RWPE2 (cell line): ENCODE measurements at regions not wholly inside any gene's neighbourhood (a gene's known extent, or its start where the extent isn't known, plus 50 kb on each side); places are given as distances from the start of the nearest gene placed in this dataset.

Experiments
- ATAC-seq: fragments of 200-7000 bp; cut with Tn5 transposase; 3 replicates; pipeline ENCODE4 v1.9.1; 2021; ENCODE audit warnings: low read depth
- DNase-seq: peaks from one replicate; pipeline ENCODE4 v3.0.0-alpha.2; 2020; ENCODE audit warnings: low spot score
- H3K27ac ChIP-seq: fragments of 450-650 bp; 2 replicates; pipeline ENCODE4 v1.5.1; 2017; ENCODE audit warnings: mild to moderate bottlenecking; ENCODE audit not compliant: poor library complexity, severe bottlenecking
- H3K27me3 ChIP-seq: fragments of 250-450 bp; sonication (Bioruptor Pico); 2 replicates; pipeline ENCODE4 v1.5.1; 2021; ENCODE audit warnings: mild to moderate bottlenecking, moderate library complexity; ENCODE audit not compliant: insufficient read depth, poor library complexity, severe bottlenecking
- H3K36me3 ChIP-seq: fragments of 250-450 bp; sonication (Bioruptor Pico); 2 replicates; pipeline ENCODE4 v1.5.1; 2020; ENCODE audit warnings: low read depth, mild to moderate bottlenecking, moderate library complexity
- H3K4me1 ChIP-seq: fragments of 250-450 bp; sonication (Bioruptor Pico); 2 replicates; pipeline ENCODE4 v1.5.1; 2021; ENCODE audit warnings: mild to moderate bottlenecking, moderate library complexity; ENCODE audit not compliant: insufficient read depth, poor library complexity, severe bottlenecking
- H3K4me3 ChIP-seq: fragments of 250-450 bp; sonication (Bioruptor Pico); 2 replicates; pipeline ENCODE4 v1.5.1; 2021; ENCODE audit warnings: mild to moderate bottlenecking, moderate library complexity; ENCODE audit not compliant: severe bottlenecking
- H3K9me3 ChIP-seq: fragments of 250-450 bp; sonication (Bioruptor Pico); 2 replicates; pipeline ENCODE4 v1.5.1; 2021; ENCODE audit warnings: mild to moderate bottlenecking, moderate library complexity; ENCODE audit not compliant: severe bottlenecking
- CTCF ChIP-seq: fragments of 450-650 bp; IDR thresholded peaks from one replicate; pipeline ENCODE4 v1.5.1; 2017; ENCODE audit warnings: mild to moderate bottlenecking, moderate library complexity; ENCODE audit not compliant: poor library complexity, severe bottlenecking

- H3K9me3 ChIP-seq = peaks cover 4% of the 10 kb centered on the region
- H3K27ac ChIP-seq = no peak overlapping the region
- H3K4me3 ChIP-seq = no peak overlapping the region
- H3K27me3 ChIP-seq = peaks cover 7% of the 10 kb centered on the region
- no peak for DNase-seq
- ATAC-seq = no peak
- TF ChIP-seq CTCF = no peak
- no peaks in the 10 kb centered on the region for H3K4me1 ChIP-seq
- H3K36me3 ChIP-seq = no peaks in the 10 kb centered on the region
Measured at GRCh38 chr20:37611852-37612251, 82.0 kb upstream of the CTNNBL1 start.

DNA sequence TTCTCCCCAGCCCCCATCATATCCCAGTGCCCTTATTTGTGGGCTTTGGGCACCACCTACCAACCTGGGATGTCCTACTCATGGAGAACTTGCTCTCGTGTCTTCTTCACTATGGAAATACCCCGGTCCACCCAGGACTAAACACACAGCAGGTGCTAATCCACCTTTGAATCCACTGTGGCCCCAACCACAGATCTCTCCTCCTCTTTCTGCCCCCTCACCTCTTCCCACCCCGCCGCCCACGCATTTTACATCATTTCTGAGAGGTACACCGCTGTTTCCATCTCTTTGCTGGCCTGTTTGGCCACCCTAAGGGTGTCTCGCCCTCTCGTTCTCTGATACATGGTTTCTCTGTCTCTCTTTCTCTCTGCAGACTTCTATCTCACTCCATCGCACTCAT lies 82.5 kb upstream of the CTNNBL1 start:
- H3K27me3 ChIP-seq = peaks cover 7% of the 10 kb centered on the region
- H3K4me1 ChIP-seq = no peaks in the 10 kb centered on the region
- no peak for TF ChIP-seq CTCF
- ATAC-seq = no peak
- H3K36me3 ChIP-seq = no peaks in the 10 kb centered on the region
- H3K4me3 ChIP-seq = no peak overlapping the region
- peak; percentile 63 for DNase-seq
- H3K27ac ChIP-seq = no peak overlapping the region
- peaks cover 4% of the 10 kb centered on the region for H3K9me3 ChIP-seq

DNA sequence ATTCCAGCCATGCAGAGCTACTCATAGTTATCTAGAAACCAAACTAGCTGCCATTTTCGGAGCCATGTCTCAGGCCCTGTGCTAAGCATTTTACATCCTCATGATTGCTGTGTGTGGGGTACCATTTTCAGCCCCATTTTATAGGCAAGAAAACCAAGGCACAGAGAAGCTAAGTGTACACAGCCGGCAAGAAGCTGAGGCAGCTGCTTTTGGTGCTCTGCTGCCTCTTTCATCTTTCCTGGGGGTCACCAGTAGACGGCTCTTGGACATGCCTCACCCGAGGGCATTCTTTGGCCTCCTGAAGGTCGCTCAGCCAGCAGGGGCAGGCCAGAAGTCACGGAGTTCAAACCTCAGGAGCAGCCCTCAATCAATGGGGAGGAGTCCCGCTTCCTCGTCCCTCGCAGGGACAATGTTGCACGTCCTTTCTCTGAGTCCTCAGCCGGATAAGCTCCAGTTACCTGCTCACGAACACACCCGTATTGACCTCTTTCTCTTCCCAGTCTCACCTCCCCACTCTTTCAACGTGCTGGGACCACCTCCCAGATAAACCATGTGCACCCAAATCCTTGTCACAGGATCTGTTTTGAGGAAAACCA lies 82.6 kb upstream of the BLCAP start:
- Histone ChIP-seq H3K36me3 (no peaks in the 10 kb centered on the region), H3K9me3 (no peaks in the 10 kb centered on the region), H3K4me1 (no peaks in the 10 kb centered on the region), H3K4me3 (no peak overlapping the region), H3K27me3 (peaks cover 5% of the 10 kb centered on the region), H3K27ac (no peak overlapping the region)
- TF ChIP-seq CTCF = no peak
- no peak for ATAC-seq
- peak; percentile 72 for DNase-seq

- no peak overlapping the region for H3K4me3 ChIP-seq
- peaks cover 22% of the 10 kb centered on the region for H3K27me3 ChIP-seq
- no peaks in the 10 kb centered on the region for H3K36me3 ChIP-seq
- ATAC-seq (no peak), DNase-seq (no peak)
- no peaks in the 10 kb centered on the region for H3K9me3 ChIP-seq
- H3K4me1 ChIP-seq = no peaks in the 10 kb centered on the region
- TF ChIP-seq CTCF = no peak
- H3K27ac ChIP-seq = no peak overlapping the region
Measured at GRCh38 chr20:37602634-37603033, 75.0 kb upstream of the BLCAP start.

DNA sequence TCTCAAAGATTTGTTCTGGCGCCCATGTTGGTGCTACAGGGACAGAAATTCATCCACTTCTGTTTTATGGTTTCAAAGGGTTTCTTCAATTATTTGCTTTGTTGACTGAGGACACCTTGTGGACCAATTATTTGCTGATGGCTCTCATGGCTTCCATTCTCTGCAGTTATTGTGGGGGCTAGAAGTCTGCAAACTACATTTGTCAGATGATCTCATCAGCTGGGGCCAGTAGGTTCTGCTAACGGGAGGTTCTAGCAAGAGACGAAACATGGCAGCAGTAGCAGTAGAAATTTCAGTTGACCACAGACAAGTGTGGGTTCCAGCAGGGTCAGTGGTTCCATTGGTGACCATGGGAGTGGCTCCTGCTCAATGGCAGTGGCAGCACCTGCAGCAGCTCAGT lies 72.8 kb upstream of the BLCAP start:
- Histone ChIP-seq H3K4me3 (no peak overlapping the region), H3K9me3 (no peaks in the 10 kb centered on the region), H3K27ac (no peak overlapping the region), H3K27me3 (peaks cover 23% of the 10 kb centered on the region), H3K36me3 (no peaks in the 10 kb centered on the region), H3K4me1 (no peaks in the 10 kb centered on the region)
- ATAC-seq (no peak), DNase-seq (no peak)
- no peak for TF ChIP-seq CTCF
